Hematopoietic multipotent progenitor cell treated with erythropoietin and hydrocortisone succinate and interleukin-3 and kit ligand, for 6 days (in vitro differentiated cells): ENCODE measurements at regions not wholly inside any gene's neighbourhood (a gene's known extent, or its start where the extent isn't known, plus 50 kb on each side); places are given as distances from the start of the nearest gene placed in this dataset.

Experiments used
- DNase-seq: peaks from one replicate; pipeline ENCODE4 v3.0.0-alpha.2; 2015

DNA sequence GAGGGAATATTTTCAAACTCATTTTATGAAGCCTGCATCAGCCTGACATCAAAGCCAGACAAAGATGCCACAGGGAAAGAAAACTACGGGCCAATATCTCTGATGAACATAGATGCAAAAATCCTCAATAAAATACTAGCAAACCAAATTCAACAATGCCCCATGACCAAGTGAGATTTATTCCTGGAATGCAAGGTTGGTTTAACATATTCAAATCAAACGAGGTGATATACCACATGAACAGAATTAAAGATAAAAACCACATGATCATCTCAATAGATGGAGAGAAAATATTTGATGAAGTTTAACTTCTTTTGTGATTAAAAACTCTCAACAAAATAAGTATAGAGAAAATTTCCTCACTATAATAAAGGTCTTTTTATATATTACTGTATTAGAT is 792.0 kb upstream of the ZNF608 start:
- DNase-seq = no peak

- no peak for DNase-seq
Observed at GRCh38 chr5:125541085-125541484, 794.6 kb upstream of the ZNF608 start.

DNA sequence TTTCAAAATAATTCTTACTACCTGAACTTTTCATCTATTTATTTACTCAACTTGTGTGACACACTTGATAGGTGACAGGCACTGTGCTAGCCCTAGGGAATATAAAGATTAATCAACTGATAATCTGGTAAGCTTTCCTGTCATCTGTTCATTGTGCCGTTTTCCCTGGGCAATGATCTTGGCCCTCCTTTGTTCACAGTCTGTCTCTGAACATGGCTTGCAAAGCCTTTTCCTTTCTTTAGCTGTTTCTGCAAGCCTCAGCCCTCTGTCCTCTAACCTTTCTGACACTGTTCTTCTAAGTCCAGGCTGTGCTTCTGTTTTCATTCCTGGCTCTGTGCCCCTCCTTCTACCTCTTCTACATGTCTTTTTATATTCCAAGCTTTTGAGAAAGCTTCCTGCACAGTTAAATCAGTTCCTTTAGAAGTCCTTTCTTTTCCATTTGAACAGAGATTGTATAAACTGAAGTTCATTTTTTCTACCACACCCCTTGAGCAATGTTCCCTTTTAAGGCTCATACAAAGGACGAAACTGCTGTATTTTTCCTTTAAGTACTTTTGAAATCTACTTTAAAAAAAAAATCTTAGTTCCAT is 803.0 kb upstream of the ZNF608 start:
- DNase-seq = no peak

- DNase-seq = no peak
Observed at GRCh38 chr5:125550274-125550673, 803.8 kb upstream of the ZNF608 start.

DNA sequence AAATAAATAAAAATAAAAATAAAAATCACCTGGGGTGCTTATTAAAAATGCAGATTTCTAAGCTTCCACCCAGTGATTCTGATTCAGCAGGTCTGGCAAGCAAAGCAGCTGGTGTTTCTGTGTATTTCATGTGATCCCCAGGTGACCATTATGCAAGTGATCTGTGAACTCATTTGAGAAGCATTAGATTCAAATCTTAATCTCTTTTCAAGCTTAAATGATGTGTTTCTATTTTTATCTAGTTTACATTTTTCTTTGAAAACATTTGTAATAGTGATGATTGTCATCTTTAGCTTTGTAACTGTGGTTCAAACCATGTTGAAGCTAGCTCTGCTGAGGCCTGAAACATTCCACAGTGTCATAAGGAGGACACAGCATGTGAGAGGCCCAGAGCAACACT is 804.8 kb upstream of the ZNF608 start:
- no peak for DNase-seq

- DNase-seq = no peak
Observed at GRCh38 chr5:125551797-125552196, 805.4 kb upstream of the ZNF608 start.

GRCh38 chr5:125552486-125552885 is 806.0 kb upstream of the ZNF608 start:
- no peak for DNase-seq

DNA sequence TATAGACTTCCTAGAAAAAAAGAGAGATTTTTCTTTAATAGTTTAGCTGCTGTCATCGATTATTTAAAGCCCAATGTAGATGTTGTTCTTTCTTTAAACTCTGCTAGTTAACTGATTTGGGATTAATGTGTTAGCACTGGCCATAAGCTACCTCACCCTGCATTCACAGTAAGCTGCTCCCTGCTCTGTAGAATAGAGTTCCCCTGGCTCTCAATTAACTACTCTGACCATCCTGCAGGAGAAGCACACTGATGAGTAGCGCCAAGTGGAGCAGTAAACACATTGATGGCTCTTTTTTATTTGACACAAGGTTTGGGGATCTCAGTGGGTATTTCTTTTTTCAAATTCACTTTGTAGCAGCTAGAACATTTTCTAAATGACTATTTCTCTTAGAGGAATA is 807.9 kb upstream of the ZNF608 start:
- DNase-seq = no peak

DNA sequence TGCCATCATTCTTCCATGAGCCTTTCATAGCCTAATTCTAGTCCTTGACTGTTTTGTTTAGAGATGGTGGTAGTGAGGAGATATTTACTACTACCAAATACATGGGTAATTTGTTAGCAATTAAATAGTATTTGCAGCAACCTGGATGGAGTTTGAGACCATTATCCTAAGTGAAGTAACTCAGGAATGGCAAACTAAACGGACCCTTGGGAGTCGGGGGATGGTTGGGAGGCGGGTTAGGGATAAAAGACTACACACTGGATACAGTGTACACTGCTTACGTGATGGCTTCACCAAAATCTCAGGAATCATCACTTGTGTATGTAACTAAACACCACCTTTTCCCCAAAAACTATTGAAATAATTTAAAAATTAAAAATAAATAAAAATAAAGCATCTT is 809.2 kb upstream of the ZNF608 start:
- DNase-seq = no peak

DNA sequence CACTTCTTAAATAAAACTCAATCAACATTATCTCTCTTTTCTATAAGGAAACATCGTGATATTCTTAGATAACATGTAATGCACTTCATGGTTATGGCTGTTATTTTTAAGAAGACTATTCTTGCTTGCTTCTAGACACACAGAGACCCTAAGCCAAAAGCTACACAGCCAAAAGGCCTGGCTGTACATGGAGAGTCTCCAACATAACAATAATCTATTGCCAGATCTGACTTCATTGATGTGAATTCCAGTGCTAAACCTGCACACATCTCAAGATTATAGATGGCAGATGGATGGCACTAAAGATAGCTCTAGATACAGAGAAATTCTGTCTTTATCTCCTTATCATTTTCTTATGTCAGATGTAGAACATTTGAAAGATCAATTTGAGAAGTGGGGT is 811.6 kb upstream of the ZNF608 start:
- DNase-seq = no peak

DNA sequence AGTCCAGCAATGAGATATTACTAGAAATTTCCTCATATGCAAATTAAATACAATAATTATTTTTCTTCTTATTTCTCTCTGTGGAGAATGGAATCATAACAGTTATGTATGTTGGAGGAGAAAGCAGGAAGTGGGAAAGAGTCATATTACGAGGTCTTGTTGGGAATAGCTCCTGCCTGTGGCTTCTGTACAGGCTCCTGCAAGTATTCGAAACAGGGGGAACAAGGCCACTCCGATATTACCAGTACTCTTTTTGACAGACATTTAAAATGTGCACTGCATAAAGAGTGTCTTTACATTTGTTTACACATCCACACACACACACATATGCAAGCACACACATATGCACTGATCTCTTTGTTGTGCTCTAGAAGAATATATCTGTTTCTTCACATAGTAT is 812.0 kb upstream of the ZNF608 start:
- DNase-seq = no peak

DNA sequence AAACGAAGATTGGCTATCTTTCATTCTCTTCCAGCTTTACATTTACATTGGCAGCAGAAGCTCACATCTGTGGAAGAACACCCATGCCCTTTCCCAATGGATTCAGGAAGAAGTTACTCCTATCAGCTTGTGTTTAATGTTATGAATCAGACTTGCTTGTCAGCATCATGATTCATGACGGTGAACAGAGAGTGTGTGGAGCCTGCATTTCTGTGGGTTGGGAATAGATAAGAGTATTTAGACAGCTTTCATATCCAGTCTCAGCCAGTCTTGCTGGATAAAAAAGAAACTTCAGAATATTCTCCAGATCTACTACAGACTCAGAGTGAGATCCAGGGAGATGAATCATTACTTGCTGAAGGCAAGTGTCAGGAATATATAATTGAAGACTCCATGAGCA is 812.9 kb upstream of the ZNF608 start:
- DNase-seq = no peak

DNA sequence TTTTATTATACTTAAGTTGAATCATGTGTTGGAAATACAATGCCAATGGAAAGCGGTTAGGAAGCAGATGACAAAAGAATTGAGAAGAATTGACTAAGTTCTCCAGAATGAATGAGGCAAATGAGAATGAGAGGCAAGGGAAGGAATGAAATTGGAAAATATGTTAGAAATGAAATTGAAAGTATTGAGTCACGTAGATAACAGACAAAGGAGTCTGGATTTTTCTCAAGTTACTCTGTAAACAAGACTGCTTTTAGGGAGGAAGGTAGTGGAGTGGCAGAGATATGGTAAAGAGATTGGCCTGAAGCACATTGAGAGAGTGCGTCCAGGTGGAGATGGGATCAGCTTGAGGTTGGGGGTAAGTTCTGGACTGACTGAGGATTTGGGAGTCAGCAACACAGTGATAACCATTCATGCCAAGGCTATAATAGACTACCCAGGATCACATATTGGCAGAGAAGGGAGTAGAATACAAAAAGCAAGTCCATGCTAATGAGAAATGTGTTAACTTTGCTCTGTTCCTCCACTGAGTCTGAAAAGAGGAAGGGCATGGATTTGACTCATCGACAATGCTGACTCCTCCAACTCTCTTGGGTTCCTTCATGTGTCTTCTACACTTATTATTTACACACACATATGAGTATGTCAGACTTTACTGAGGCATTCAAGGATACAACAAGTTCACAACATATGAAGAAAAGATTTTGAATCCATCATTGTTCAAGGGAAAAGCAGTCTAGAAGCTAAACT is 814.2 kb upstream of the ZNF608 start:
- DNase-seq = no peak

DNA sequence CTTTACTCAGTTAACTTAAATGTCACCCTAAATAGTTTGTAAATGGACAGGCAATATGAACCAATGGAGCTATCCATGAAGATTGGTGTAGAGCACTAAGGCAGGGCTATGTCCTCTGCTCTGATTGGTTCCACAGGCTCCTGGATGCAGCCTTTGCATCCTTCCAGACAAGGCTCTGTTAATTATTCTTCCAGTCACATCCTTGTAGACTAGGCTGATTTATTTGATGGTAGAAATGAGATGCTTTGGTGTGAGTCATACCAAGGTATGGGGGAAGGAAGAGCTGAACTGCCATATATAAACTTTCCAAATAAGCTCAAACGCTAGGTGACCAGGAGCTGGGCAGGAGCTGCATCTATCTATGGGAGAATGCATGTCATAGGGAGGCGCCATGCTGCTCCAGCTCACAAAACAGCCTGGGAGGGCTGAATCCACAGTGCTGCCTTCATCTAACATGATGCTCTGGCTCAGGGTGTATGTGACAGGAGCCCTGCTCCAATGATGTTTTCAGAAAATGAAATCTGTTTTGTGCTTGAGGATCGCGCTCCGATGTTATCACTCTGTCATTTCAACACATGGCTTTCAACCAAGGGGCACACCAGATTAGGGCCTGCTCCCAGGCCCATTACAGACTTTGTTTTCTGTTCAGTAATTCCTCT is 818.0 kb upstream of the ZNF608 start:
- no peak for DNase-seq

- DNase-seq = no peak
Observed at GRCh38 chr5:125574491-125575044, 828.1 kb upstream of the ZNF608 start.

DNA sequence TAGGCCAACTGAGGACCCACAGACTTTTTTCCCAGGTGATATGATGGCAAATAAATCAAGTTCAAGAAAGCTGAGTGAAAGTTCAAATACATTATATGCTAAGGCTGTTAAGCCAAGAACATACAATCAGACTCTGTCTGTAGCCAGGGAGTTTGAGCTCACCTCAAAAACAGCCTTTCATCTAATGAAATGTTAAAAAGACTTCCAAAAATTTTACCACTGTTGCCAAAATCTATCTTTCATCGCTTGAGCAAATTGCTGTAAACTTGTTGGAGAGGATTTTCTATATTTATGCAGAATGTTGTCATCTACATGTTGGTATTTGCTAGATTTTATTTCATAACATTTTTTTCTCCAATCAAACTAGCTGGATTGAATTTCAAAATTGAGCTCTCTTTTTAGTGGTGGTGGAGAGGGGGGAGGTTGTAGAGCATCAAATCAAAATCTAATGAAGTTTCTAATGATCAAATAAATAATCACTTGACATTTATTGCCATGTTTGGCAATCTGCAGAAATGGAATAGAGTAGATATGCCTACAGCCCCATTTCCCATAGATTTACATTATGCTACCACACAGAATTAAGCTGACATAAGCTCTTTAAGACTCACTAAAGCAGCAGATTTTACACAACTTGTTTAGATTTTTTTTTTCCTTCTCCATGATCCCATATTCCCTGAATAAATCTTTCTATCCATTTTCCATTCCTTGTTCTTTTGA is 828.9 kb upstream of the ZNF608 start:
- no peak for DNase-seq

DNA sequence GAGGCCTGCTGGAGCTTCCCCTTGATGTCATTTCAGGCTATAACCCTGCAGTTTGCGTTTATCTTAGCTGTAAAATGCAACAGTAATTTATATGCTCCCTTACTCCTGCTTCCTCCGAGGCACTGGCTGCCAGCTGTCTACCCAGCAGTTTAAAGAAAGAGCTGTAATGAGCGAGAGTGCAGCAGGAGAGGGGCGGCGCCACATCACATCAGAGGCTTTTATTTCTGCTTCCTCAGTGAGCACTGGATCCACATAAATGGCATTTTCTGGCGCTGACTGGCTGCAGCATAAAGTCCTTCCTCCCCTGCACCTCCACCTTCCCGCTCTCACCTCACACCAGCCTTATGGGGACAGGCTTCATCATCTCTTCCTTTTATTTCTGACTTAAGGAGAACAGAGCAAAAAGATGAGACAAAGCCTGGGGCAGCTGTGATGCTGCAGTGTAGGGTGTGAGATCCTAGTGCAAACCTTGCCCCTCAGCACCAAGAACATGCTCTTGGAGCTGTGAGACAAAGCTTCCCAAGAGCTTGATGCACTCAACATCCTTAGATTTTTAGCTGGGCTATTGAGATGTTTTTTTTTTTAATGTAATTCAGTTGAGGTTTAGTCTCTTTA is 829.6 kb upstream of the ZNF608 start:
- no peak for DNase-seq

GRCh38 chr5:125576822-125577221 is 830.4 kb upstream of the ZNF608 start:
- no peak for DNase-seq

- no peak for DNase-seq
Observed at GRCh38 chr5:125578551-125578950, 832.1 kb upstream of the ZNF608 start.

DNA sequence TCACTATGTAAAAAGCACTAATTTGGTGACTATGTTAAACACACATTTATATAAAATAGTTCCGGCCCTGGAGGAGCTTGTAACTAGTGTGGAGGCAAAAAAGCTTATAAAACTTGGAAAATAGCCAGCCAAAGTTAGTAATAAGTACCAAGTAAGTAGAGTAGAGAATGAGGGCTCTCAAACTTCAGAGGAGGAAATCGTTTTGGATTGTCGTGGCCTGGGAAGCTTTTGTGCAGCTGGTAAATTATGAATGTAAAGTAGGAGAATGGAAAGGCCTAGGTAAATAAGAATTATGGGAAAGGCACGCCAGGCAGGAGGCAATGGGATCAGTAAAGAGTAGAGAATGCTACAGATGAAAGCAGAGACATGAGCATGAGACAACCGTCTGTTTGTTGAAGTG is 832.7 kb upstream of the ZNF608 start:
- DNase-seq = no peak

- DNase-seq = peak; percentile 1
Observed at GRCh38 chr5:125581311-125581710, 834.9 kb upstream of the ZNF608 start.

- DNase-seq = no peak
Observed at GRCh38 chr5:125582352-125582751, 835.9 kb upstream of the ZNF608 start.
